SK-N-SH (cell line): ENCODE measurements at regions not wholly inside any gene's neighbourhood (a gene's known extent, or its start where the extent isn't known, plus 50 kb on each side); places are given as distances from the start of the nearest gene placed in this dataset.

Source experiments
- CTCF ChIA-PET: fragments of 300-600, 350-600 bp; formaldehyde crosslinking; extraction: SDS; loops from one replicate; lab custom pipeline; 2021; lab: Yijun Ruan, JAX
- POLR2A ChIA-PET: fragments of 350-600 bp; sonication (Branson Sonifier 250); formaldehyde crosslinking; extraction: SDS; loops from one replicate; lab custom pipeline; 2020; ENCODE audit warnings: antibody characterized with exemption, inconsistent platforms; lab: Yijun Ruan, JAX
- DNase-seq: peaks from one replicate; pipeline ENCODE4 v3.0.0; 2012
- H2AFZ ChIP-seq: fragments of 200-600 bp; sonication (generic); 2 replicates; pipeline ENCODE4 v1.8.1; 2016; ENCODE audit warnings: antibody characterized with exemption, mild to moderate bottlenecking, low read depth
- H3F3A ChIP-seq: fragments of 200-600 bp; sonication (generic); replicated peaks from 2 replicates; pipeline ENCODE3; 2016; ENCODE audit warnings: antibody characterized with exemption, mild to moderate bottlenecking; ENCODE audit not compliant: insufficient read depth
- H3K27ac ChIP-seq, 2 experiments: fragments of 200-500 bp in 1 of 2; fragments of 200-600 bp in 1 of 2; sonication (Bioruptor generic) in 1 of 2; sonication (generic), shearing (Covaris generic) in 1 of 2; 2 replicates each; pipeline versions ENCODE4 v1.5.1 to v1.6.1; 2014 to 2016; ENCODE audit warnings: low read depth in 2 of 2, inconsistent platforms in 1 of 2, low read length in 1 of 2, mild to moderate bottlenecking in 1 of 2, mixed read lengths in 1 of 2
- H3K27me3 ChIP-seq: fragments of 200-600 bp; sonication (generic), shearing (Covaris generic); 2 replicates; pipeline ENCODE4 v1.6.1; 2016; ENCODE audit warnings: mixed run types; ENCODE audit not compliant: insufficient read depth
- H3K36me3 ChIP-seq, 2 experiments: fragments of 200-500 bp in 1 of 2; fragments of 200-600 bp in 1 of 2; sonication (Bioruptor generic) in 1 of 2; sonication (generic) in 1 of 2; replicated peaks in 1 of 2; 2 replicates each; pipeline versions ENCODE3 to v1.5.1; 2014 to 2016; ENCODE audit warnings: low read length in 1 of 2, mild to moderate bottlenecking in 1 of 2; ENCODE audit not compliant: insufficient read depth in 2 of 2, control insufficient read depth in 1 of 2
- H3K4me1 ChIP-seq, 2 experiments: fragments of 200-500 bp in 1 of 2; fragments of 200-600 bp in 1 of 2; sonication (Bioruptor generic) in 1 of 2; sonication (generic), shearing (Covaris generic) in 1 of 2; 2 replicates each; pipeline versions ENCODE4 v1.5.1 to v1.6.1; 2014 to 2016; ENCODE audit warnings: low read depth in 1 of 2, low read length in 1 of 2, mixed run types in 1 of 2; ENCODE audit not compliant: insufficient read depth in 2 of 2, control insufficient read depth in 1 of 2
- H3K4me2 ChIP-seq: fragments of 200-600 bp; sonication (generic), shearing (Covaris generic); 2 replicates; pipeline ENCODE4 v1.6.1; 2017; ENCODE audit warnings: mixed run types
- H3K4me3 ChIP-seq, 2 experiments: fragments of 200-500 bp in 1 of 2; fragments of 200-600 bp in 1 of 2; sonication (Bioruptor generic) in 1 of 2; sonication (generic), shearing (Covaris generic) in 1 of 2; 2 replicates each; pipeline versions ENCODE4 v1.5.1 to v1.8.1; 2014 to 2016; ENCODE audit warnings: low read depth in 2 of 2, inconsistent platforms in 1 of 2, low read length in 1 of 2, mild to moderate bottlenecking in 1 of 2, mixed read lengths in 1 of 2, moderate library complexity in 1 of 2
- H3K79me2 ChIP-seq: fragments of 200-600 bp; sonication (generic); 2 replicates; pipeline ENCODE4 v1.8.1; 2017; ENCODE audit warnings: mild to moderate bottlenecking; ENCODE audit not compliant: insufficient read depth
- H3K9ac ChIP-seq: fragments of 200-600 bp; sonication (generic); 2 replicates; pipeline ENCODE4 v1.6.1; 2017; ENCODE audit warnings: mixed run types
- H3K9me2 ChIP-seq: fragments of 200-600 bp; sonication (generic); 2 replicates; pipeline ENCODE4 v1.6.1; 2017; ENCODE audit warnings: mixed run types
- H3K9me3 ChIP-seq: fragments of 200-600 bp; sonication (generic); 2 replicates; pipeline ENCODE4 v1.6.1; 2017; ENCODE audit warnings: mixed run types, mild to moderate bottlenecking, moderate library complexity
- H4K20me1 ChIP-seq: fragments of 200-600 bp; sonication (generic); 2 replicates; pipeline ENCODE4 v1.6.1; 2017; ENCODE audit warnings: mild to moderate bottlenecking, mixed run types; ENCODE audit not compliant: insufficient read depth
- ELF1 ChIP-seq: IDR thresholded peaks from 2 replicates; pipeline ENCODE4 v1.4.0; 2012
- EZH2phosphoT487 ChIP-seq: fragments of 200-600 bp; sonication (generic); IDR thresholded peaks from 2 replicates; pipeline ENCODE4 v1.6.1; 2017; ENCODE audit warnings: low read depth, mixed run types, mild to moderate bottlenecking, antibody characterized with exemption, moderate library complexity, borderline replicate concordance
- FOXM1 ChIP-seq: IDR thresholded peaks from 2 replicates; pipeline ENCODE4 v1.4.0; 2012; ENCODE audit warnings: low read depth, mild to moderate bottlenecking
- GABPA ChIP-seq: IDR thresholded peaks from 2 replicates; pipeline ENCODE4 v1.4.0; 2012; ENCODE audit warnings: low read depth, mild to moderate bottlenecking
- JUND ChIP-seq: IDR thresholded peaks from 2 replicates; pipeline ENCODE4 v1.4.0; 2012
- RFX5 ChIP-seq: IDR thresholded peaks from 2 replicates; pipeline ENCODE4 v1.6.1; 2012; ENCODE audit warnings: mild to moderate bottlenecking, improper control_type of control experiment, low read length
- TEAD4 ChIP-seq: IDR thresholded peaks from 2 replicates; pipeline ENCODE4 v1.4.0; 2012; ENCODE audit warnings: mild to moderate bottlenecking, borderline replicate concordance; ENCODE audit not compliant: insufficient read depth
- WGBS: methylation state at CpG from one replicate; pipeline ENCODE4 v1.1.6; 2017; ENCODE audit warnings: low lambda C conversion rate; 5-methylcytosine and 5-hydroxymethylcytosine counted together
- TF ChIP-seq, protein P1 (sequence below): IDR thresholded peaks from 2 replicates; pipeline ENCODE4 v1.6.1; 2012; ENCODE audit warnings: mild to moderate bottlenecking, low read depth, low read length, moderate library complexity
- TF ChIP-seq, protein P2 (sequence below): IDR thresholded peaks from 2 replicates; pipeline ENCODE4 v1.4.0; 2012; ENCODE audit warnings: low read depth, borderline replicate concordance
- TF ChIP-seq, protein P3 (sequence below): IDR thresholded peaks from 2 replicates; pipeline ENCODE4 v1.4.0; 2012; ENCODE audit warnings: low read depth, borderline replicate concordance
- TF ChIP-seq, protein P4 (sequence below): fragments of 150-350 bp; IDR thresholded peaks from 2 replicates; pipeline ENCODE4 v1.6.1; 2017; ENCODE audit warnings: antibody characterized with exemption, low read length, low read depth, borderline replicate concordance

DNA sequence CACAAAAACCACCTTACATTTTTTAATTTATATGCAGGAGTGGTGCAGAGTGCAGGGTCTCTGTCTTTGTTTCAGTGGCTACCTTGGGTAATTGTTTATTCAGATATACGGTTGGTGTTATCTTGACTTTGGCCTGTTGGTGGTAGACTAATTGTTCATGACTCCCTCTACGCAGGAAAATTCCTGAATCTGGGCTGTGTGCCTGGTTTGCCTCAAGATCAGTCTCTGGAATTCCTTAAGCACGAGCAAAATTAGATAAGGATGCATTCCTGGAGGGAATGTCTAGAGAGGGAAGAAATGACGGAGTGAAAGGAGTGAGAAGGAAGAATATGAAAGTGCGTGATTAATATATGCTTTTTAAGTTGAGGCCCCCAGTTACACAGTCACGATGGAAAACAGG lies 576.9 kb upstream of the PCDH10 start:
- no peak for DNase-seq
- WGBS, result 15% methylated on average over 6 of the region's 6 CpGs
- no peaks in the 10 kb centered on the region for H3K27me3 ChIP-seq
- no peaks in the 10 kb centered on the region for H3K4me1 ChIP-seq
- H3K4me2 ChIP-seq, result no peak overlapping the region
- H3K27ac ChIP-seq, result no peak overlapping the region
- H2AFZ ChIP-seq, result no peak overlapping the region
- CTCF ChIA-PET, result no interaction called here
- POLR2A ChIA-PET, result no interaction called here
- no peak overlapping the region for H3K9ac ChIP-seq
- no peaks in the 10 kb centered on the region for H3K36me3 ChIP-seq
- H3K9me3 ChIP-seq, result no peaks in the 10 kb centered on the region
- no peaks in the 10 kb centered on the region for H3K9me2 ChIP-seq
- no peaks in the 10 kb centered on the region for H4K20me1 ChIP-seq
- TF ChIP-seq FOXM1, result no peak
- TF ChIP-seq, protein P1, sequence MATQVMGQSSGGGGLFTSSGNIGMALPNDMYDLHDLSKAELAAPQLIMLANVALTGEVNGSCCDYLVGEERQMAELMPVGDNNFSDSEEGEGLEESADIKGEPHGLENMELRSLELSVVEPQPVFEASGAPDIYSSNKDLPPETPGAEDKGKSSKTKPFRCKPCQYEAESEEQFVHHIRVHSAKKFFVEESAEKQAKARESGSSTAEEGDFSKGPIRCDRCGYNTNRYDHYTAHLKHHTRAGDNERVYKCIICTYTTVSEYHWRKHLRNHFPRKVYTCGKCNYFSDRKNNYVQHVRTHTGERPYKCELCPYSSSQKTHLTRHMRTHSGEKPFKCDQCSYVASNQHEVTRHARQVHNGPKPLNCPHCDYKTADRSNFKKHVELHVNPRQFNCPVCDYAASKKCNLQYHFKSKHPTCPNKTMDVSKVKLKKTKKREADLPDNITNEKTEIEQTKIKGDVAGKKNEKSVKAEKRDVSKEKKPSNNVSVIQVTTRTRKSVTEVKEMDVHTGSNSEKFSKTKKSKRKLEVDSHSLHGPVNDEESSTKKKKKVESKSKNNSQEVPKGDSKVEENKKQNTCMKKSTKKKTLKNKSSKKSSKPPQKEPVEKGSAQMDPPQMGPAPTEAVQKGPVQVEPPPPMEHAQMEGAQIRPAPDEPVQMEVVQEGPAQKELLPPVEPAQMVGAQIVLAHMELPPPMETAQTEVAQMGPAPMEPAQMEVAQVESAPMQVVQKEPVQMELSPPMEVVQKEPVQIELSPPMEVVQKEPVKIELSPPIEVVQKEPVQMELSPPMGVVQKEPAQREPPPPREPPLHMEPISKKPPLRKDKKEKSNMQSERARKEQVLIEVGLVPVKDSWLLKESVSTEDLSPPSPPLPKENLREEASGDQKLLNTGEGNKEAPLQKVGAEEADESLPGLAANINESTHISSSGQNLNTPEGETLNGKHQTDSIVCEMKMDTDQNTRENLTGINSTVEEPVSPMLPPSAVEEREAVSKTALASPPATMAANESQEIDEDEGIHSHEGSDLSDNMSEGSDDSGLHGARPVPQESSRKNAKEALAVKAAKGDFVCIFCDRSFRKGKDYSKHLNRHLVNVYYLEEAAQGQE, result no peak
- TF ChIP-seq ELF1, result no peak
- TF ChIP-seq GABPA, result no peak
- TF ChIP-seq, protein P2, sequence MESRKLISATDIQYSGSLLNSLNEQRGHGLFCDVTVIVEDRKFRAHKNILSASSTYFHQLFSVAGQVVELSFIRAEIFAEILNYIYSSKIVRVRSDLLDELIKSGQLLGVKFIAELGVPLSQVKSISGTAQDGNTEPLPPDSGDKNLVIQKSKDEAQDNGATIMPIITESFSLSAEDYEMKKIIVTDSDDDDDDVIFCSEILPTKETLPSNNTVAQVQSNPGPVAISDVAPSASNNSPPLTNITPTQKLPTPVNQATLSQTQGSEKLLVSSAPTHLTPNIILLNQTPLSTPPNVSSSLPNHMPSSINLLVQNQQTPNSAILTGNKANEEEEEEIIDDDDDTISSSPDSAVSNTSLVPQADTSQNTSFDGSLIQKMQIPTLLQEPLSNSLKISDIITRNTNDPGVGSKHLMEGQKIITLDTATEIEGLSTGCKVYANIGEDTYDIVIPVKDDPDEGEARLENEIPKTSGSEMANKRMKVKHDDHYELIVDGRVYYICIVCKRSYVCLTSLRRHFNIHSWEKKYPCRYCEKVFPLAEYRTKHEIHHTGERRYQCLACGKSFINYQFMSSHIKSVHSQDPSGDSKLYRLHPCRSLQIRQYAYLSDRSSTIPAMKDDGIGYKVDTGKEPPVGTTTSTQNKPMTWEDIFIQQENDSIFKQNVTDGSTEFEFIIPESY, result no peak
- TF ChIP-seq, protein P3, sequence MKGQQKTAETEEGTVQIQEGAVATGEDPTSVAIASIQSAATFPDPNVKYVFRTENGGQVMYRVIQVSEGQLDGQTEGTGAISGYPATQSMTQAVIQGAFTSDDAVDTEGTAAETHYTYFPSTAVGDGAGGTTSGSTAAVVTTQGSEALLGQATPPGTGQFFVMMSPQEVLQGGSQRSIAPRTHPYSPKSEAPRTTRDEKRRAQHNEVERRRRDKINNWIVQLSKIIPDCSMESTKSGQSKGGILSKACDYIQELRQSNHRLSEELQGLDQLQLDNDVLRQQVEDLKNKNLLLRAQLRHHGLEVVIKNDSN, result no peak
- TF ChIP-seq, protein P4, sequence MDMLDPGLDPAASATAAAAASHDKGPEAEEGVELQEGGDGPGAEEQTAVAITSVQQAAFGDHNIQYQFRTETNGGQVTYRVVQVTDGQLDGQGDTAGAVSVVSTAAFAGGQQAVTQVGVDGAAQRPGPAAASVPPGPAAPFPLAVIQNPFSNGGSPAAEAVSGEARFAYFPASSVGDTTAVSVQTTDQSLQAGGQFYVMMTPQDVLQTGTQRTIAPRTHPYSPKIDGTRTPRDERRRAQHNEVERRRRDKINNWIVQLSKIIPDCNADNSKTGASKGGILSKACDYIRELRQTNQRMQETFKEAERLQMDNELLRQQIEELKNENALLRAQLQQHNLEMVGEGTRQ, result no peak
- TF ChIP-seq JUND, result no peak
- TF ChIP-seq TEAD4, result no peak
- TF ChIP-seq EZH2phosphoT487, result no peak
- no peak for TF ChIP-seq RFX5
- no peaks in the 10 kb centered on the region for H3K79me2 ChIP-seq
- no peaks in the 10 kb centered on the region for H3F3A ChIP-seq
- H3K4me3 ChIP-seq, result no peak overlapping the region
